ENCODE measurements at regions not wholly inside any gene's neighbourhood (a gene's known extent, or its start where the extent isn't known, plus 50 kb on each side); places are given as distances from the start of the nearest gene placed in this dataset.
"Not testable (repeated sequence)": the region's sequence is repeated elsewhere in the genome, so short reads cannot be mapped to it uniquely, and the experiment has no call there.

GRCh38 chr12:13900718-13901117 lies 80.7 kb downstream of the GRIN2B start:
- no peak for TF ChIP-seq CTCF (IDR thresholded peaks at IDR 0.05; ENCODE audit: low read depth, low read length, missing control alignments)
- H3K27me3 ChIP-seq (replicated peaks), result no peaks in the 10 kb centered on the region
- H3K27ac ChIP-seq, result no peak overlapping the region
- DNase-seq, result no peak
- no peaks in the 10 kb centered on the region for H3K36me3 ChIP-seq (replicated peaks)
- no peak overlapping the region for H3K4me3 ChIP-seq (ENCODE audit: low read depth, low read length)
- in situ Hi-C loops (cut with HindIII; ENCODE audit: low pct_ligation_motif_present, low sequenced_read_pairs), result no loop called here

DNA sequence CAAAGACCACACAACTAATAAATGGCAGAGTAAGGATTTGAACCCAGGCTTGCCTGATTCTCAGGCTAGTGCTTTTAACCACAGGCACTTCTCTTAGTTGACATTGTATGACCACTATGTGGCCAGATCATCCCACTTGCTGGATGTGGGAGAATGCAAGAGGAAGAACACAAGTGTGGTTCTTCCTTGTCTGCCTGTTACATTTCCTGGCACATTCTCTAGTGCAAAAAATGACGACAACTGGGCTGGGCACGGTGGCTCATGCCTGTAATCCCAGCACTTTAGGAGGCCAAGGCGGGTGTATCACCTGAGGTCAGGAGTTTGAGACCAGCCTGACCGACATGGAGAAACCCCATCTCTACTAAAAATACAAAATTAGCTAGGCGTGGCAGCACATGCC lies 83.0 kb downstream of the GRIN2B start:
- H3K27me3 ChIP-seq (replicated peaks); H3K36me3 ChIP-seq (replicated peaks); H3K4me3 ChIP-seq (ENCODE audit: low read depth, low read length); DNase-seq; in situ Hi-C loops (cut with HindIII; ENCODE audit: low pct_ligation_motif_present, low sequenced_read_pairs); H3K27ac ChIP-seq: not testable (repeated sequence)

DNA sequence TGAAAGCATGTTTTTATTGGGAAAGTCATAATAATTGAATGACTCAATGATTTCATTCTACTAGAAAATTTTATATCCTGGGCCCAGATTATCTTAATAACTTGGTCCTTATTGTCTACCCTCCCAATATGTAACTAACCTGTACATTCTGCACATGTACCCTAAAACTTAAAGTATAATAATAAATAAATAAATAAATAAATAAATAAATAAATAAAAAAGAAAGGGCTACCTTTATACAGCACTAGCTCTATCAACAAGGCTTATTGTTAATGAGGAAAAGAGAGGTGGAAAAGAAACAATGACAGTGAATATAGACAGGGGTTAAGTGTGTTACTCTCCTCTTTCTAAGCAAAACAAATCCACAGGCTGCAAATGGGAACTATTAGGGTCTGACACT lies 83.6 kb downstream of the GRIN2B start:
- Histone ChIP-seq H3K4me3 (ENCODE audit: low read depth, low read length) (no peak overlapping the region), H3K27me3 (replicated peaks) (no peaks in the 10 kb centered on the region), H3K36me3 (replicated peaks) (no peaks in the 10 kb centered on the region), H3K27ac (no peak overlapping the region)
- no peak for DNase-seq
- TF ChIP-seq CTCF (IDR thresholded peaks at IDR 0.05; ENCODE audit: low read depth, low read length, missing control alignments), result no peak
- in situ Hi-C loops (cut with HindIII; ENCODE audit: low pct_ligation_motif_present, low sequenced_read_pairs), result no loop called here

GRCh38 chr12:13896063-13896626 lies 85.3 kb downstream of the GRIN2B start:
- Histone ChIP-seq H3K27me3 (replicated peaks) (no peaks in the 10 kb centered on the region), H3K4me3 (ENCODE audit: low read depth, low read length) (no peak overlapping the region), H3K36me3 (replicated peaks) (no peaks in the 10 kb centered on the region), H3K27ac (no peak overlapping the region)
- no peak for TF ChIP-seq CTCF (IDR thresholded peaks at IDR 0.05; ENCODE audit: low read depth, low read length, missing control alignments)
- in situ Hi-C loops (cut with HindIII; ENCODE audit: low pct_ligation_motif_present, low sequenced_read_pairs), result no loop called here
- DNase-seq, result no peak

- in situ Hi-C loops (cut with HindIII; ENCODE audit: low pct_ligation_motif_present, low sequenced_read_pairs), result no loop called here
- no peak for TF ChIP-seq CTCF (IDR thresholded peaks at IDR 0.05; ENCODE audit: low read depth, low read length, missing control alignments)
- DNase-seq, result no peak
- no peak overlapping the region for H3K4me3 ChIP-seq (ENCODE audit: low read depth, low read length)
- no peaks in the 10 kb centered on the region for H3K27me3 ChIP-seq (replicated peaks)
- no peak overlapping the region for H3K27ac ChIP-seq
- no peaks in the 10 kb centered on the region for H3K36me3 ChIP-seq (replicated peaks)
These were observed 89.5 kb downstream of the GRIN2B start for GRCh38 chr12:13891902-13892301.

- no peak for DNase-seq
- TF ChIP-seq CTCF (IDR thresholded peaks at IDR 0.05; ENCODE audit: low read depth, low read length, missing control alignments), result no peak
- in situ Hi-C loops (cut with HindIII; ENCODE audit: low pct_ligation_motif_present, low sequenced_read_pairs), result no loop called here
- Histone ChIP-seq H3K36me3 (replicated peaks) (no peaks in the 10 kb centered on the region), H3K4me3 (ENCODE audit: low read depth, low read length) (no peak overlapping the region), H3K27me3 (replicated peaks) (no peaks in the 10 kb centered on the region), H3K27ac (no peak overlapping the region)
These were observed 90.5 kb downstream of the GRIN2B start for GRCh38 chr12:13890943-13891342.
